HG03066 (cell line): ENCODE measurements at regions not wholly inside any gene's neighbourhood (a gene's known extent, or its start where the extent isn't known, plus 50 kb on each side); places are given as distances from the start of the nearest gene placed in this dataset.
"Not testable (repeated sequence)": the region's sequence is repeated elsewhere in the genome, so short reads cannot be mapped to it uniquely, and the experiment has no call there.

Experiments
- ATAC-seq: cut with Tn5 transposase; IDR thresholded peaks from one replicate; pipeline ENCODE4 v1.9.1; 2021; ENCODE audit warnings: low read depth; ENCODE audit not compliant: unreplicated experiment

- ATAC-seq, result no peak
Measured at GRCh38 chr1:60619581-60619980, 462.8 kb upstream of the NFIA start.

DNA sequence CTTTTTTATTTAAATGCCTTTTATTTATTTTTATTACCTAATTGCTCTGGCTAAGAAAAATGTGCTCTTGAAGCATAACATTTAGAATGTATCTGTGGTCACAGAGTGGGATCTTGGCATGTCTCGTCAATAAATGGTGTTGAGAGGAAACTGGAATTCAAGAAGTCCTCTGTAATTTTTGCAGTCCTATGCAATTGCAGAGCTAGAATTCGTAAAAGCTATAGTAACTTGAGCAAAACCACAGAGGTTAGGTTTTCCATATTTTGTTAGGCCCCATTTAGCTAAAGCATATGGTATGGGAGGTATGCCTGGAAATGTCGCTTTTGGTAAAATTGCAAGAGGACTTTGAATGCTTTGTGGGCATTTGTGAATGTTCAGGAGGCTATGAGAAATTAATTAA is 466.7 kb upstream of the NFIA start:
- no peak for ATAC-seq

DNA sequence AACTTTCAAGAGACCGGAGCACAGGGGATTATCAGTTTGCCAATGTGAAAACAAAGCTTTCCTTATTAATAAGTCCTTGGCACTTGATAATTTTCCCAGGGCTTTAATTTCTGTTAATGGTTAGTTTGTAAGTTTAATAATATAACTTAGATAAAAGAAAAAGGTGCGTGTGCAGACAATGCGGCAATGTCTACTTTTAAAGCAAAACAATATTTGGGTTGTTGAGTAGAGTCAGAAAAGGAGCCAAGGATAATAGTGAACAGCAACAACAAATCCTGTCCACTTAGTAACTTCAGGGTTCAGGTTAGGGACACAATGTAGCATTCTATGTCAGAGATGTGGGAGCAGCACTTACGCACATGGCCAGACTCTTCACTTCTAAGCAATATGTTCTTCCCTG is 469.6 kb upstream of the NFIA start:
- ATAC-seq, result no peak

- not testable (repeated sequence) for ATAC-seq
Measured at GRCh38 chr1:60606921-60607320, 475.4 kb upstream of the NFIA start.

DNA sequence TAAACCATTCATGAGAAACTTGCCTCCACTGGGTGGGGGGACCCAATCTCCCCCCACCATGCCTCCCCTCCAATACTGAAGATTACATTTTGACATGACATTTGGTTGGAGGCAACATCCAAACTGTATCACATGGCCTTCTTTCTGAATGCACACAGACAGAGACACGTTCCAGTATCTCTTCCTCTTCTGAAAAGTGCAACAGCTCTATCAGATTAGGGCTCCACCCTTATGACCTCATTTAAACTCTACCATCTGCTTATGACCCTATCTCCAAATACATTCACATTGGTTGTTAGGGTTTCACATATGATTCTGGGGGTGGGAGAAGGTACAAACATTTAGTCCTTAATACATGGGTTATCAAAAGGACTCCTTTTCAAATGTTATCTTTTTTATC is 481.8 kb upstream of the NFIA start:
- ATAC-seq, result no peak

- no peak for ATAC-seq
Measured at GRCh38 chr1:60599574-60599973, 482.8 kb upstream of the NFIA start.

DNA sequence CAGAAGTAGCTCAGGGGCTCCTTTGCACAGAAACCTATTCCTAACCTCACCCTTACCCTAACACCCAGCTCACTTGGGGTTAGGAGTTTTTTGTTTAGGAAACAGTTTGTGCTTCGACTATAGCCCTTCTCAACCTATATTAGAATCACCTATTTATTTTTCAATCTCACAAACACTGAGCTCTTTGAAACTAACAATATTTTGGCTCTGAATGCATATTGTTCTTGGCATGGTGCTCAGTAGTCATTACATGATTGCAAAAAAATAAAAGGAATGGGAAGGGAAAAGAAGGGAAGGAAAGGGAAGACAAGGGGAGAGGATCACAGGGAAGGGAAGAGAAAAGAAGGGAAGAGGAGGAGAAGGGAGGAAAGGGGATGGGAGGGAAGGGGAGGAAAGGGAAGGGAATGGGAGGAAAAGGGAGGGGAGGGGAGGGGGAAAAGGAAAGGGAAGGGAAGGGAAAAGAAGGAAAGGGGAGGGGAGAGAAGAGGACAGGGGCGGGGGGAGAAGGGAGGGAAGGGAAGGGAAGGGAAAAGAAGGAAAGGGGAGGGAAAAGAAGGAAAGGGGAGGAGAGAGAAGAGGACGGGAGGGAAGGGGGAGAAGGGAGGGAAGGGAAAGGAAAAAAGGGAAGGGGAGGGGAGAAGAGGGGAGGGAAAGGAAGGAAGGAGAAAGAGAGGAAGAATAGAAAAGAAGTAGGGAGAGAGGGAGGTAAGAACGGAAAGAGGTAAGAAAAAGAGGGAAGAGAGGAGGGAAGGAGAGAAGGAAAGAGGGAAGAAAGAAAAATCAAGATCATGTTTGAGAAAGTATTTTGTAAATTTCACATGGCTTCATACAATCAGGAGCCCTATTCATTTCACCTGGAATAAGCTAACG is 484.1 kb upstream of the NFIA start:
- ATAC-seq, result no peak

- ATAC-seq, result no peak
Measured at GRCh38 chr1:60596791-60597750, 485.3 kb upstream of the NFIA start.

DNA sequence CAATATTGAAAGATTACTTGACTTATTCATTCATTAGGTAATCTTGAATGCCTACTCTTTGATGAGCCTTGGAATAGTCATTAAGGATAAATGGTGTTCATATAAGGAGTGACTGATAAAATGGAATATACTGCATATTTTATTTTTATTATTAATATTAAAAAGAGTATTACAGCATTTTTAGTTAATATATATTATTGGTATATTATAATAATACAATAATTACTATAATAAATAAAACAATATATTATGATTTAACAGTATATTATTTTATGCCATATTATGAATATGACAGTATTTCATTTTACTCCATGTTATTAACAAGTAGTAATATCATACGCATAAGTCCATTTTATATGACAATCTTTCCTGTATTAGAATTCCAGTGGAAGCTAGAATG is 490.8 kb upstream of the NFIA start:
- no peak for ATAC-seq

DNA sequence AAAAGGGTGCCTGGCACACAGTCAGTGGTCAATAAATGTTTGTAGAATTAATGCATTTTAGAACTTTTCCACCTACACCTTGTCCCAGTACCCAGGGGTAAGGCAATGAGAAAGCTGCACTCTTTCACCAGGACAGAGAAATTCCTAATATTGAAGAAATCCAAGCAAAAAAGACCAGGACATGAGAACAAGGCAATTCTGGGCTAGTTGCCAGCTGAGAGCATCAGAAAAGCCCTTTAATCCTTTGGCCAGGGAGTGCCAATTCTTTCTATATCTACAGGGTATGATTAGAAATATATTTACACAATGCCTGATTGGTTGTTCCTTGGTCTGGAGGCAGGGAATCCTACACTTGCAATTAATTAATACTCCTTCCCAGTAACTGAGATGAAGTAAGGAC is 492.4 kb upstream of the NFIA start:
- no peak for ATAC-seq

DNA sequence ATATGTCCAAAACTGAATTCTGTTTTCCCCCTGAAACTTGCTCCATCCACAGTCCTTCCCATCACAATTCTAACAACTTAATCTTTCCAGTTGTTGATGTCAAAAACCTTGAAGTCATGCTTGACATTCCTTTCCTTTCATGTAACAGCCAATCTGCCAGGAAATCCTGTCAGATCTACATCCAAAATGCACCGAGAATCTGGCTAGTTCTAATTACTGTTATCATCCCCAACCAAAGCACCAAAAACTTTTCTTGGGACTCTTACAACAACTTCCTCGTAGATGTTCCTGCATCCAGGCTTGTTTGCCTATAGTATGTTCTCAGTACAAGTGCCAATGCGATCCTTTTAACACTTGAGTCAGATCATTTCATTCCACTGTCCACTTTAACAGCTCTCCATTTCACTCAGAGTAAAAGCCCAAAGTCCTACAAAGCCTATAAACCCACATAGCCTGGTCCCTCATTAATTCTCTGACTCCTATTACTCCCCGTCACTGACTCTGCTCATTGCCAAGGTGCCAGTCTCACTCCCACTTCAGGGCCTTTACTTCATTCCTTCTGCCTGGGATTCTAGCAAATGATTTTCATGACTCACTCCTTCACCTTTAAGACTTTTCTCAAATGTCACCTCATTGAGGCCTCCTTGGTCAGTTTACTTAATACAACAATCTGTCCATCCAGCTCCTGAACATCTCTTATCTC is 493.2 kb upstream of the NFIA start:
- ATAC-seq, result no peak

GRCh38 chr1:60584371-60584770 is 498.0 kb upstream of the NFIA start:
- ATAC-seq, result no peak

GRCh38 chr1:60583696-60584095 is 498.7 kb upstream of the NFIA start:
- ATAC-seq, result no peak

DNA sequence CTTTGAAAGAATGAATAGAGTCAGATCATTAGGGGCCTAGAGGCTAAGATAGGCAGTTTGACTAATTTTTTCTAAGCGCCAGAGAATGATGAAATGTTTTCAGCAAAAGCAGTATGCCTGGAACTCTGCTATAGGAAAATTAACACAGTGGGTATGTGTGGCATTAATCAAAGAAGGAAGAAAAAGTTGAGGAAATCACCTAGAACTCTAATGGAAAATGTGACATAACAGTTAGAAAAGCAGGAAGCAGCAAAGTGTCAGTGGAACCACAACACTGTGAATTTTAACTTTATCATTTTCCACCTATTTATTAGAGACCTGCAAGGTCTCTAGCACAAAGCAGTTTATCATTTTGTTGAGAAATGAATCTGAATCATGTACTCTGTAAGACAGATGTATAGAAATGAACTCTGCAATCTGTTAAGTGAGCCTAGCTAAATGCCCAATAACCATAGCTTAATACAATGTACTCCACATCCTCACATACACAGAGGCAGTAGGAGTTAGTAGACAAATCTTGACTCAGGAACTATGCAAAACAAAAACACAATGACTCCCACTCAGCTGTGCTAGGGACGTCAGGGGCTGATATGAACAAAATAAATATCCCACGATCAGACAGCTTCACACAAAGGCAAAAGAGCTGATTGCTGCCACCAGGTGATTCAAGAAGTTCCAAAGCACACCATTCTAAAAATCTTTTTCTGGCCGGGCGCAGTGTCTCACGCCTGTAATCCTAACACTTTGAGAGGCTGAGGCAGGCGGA is 500.7 kb upstream of the NFIA start:
- ATAC-seq, result no peak

DNA sequence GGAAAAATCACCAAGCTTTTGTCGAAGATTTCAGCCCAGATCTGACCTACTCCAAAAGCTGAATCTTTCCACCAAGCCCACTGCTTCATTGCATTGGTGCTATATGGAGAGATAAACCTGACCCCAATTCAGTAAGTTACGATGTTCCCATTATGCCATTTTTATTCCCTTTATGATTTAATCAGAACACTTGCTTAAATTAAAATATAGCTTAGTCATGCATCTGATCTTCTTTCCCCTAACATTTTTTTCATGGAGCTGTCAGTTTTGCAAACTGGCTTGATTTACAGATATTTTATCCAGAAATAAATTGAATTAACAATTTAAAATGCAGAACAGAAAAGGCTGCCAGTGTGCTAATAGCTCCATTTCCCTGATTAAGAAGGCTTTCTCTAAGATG is 503.5 kb upstream of the C1orf87 start:
- ATAC-seq, result no peak

DNA sequence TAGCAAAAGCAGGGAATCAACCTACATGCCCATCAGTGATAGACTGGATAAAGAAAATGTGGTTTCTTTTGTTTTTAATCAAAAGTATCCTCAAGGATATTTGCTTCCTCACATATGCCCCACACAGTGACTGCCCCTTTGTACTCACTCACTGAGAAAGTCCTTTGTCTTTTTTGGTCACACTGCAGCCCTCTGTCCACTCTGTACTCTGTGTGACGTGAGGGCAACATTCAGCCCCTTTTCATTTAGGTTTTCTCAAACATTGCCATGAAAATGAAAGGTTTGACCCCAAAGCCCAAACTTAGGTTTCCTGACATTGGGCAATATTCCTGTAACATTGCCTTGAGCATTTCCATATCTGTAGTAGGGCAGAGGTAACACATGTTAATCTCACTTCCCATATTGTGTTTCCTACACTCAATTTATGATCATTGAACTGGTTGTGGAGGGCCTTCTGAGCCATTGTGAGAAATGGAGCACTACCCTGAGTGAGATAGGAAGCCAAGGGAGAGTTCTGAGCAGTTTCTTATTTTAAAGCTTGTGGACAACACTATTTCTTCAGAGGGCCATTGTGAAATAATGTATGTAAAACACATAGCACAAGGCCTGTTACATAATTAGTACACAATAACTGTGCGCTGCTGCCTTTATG is 501.9 kb upstream of the C1orf87 start:
- ATAC-seq, result no peak

DNA sequence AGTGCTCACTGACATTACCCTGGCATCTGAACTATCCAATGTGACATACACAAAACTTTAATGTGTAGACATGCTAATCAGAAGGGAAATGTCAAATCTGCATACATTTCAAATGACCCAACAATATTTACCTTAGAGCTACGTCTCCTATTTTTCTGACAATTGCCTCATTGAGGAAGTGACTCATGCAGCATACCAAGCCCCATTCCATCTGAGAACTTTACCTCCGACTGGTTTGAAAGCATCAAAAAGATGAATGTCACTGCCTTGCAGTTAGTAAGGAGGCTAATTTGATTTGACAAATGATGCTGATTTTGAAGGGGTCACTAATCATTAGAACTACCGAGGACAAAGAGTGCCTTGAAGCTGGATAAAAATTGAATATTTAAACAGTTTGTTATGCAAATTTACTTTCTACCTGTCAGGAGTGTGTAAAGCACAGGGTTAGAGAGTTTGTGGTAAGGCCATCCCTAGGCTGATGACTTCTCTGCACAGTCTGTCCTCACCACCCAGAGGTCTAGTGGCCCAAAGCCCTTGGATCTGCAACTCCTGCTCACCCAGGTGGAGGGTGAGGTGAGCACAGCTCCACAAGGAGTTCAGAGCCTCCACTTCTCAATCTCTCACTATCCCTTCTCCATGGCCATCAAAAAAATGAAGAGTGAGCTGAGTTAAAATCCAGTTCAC is 500.3 kb upstream of the C1orf87 start:
- no peak for ATAC-seq

GRCh38 chr1:60573121-60573520 is 499.6 kb upstream of the C1orf87 start:
- ATAC-seq, result no peak

DNA sequence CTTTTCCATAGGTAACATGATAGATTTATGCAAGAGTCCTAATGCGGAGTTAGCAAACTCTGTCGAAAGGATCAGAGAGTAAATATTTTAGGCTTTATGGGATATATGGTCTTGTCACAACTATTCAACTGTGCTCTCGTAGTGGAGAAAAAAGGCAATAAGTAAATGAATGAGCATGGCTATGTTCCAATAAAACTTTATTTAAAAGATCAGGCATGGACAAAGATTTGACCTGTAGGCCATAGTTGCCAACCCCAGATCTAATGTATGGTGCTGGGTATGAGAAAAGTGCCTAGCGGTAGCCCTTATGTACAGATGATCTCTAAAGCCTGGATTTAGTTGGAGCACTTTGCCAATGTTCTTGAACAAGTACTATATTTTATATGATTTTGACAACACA is 498.8 kb upstream of the C1orf87 start:
- ATAC-seq, result no peak
